H1 (cell line): ENCODE measurements at regions not wholly inside any gene's neighbourhood (a gene's known extent, or its start where the extent isn't known, plus 50 kb on each side); places are given as distances from the start of the nearest gene placed in this dataset.

Experiments
- CTCF ChIA-PET: fragments of 300-600 bp; sonication (Branson Sonifier 250); formaldehyde crosslinking; loops from one replicate; lab custom pipeline; 2021; ENCODE audit not compliant: partially characterized antibody; lab: Charles Lee
- POLR2A ChIA-PET: fragments of 300-600 bp; sonication (Branson Sonifier 250); formaldehyde crosslinking; loops from one replicate; lab custom pipeline; 2021; ENCODE audit warnings: inconsistent platforms; ENCODE audit not compliant: partially characterized antibody; lab: Charles Lee
- DNase-seq, 2 experiments: peaks; one replicate each; pipeline versions ENCODE4 v3.0.0 to v3.0.0-alpha.2; 2010 to 2022; ENCODE audit warnings: low spot score in 2 of 2, low read depth in 1 of 2, mixed read lengths in 1 of 2
- FAIRE-seq: peaks from 2 replicates; lab custom pipeline; 2011; peaks lifted over from hg19 to GRCh38; lab: Jason Lieb, UNC
- H2AFZ ChIP-seq: 2 replicates; pipeline ENCODE4 v1.8.1; 2012; ENCODE audit warnings: low read length, inconsistent platforms
- H2AK5ac ChIP-seq: 2 replicates; pipeline ENCODE4 v1.6.1; 2013; ENCODE audit warnings: low read depth, low read length
- H2BK120ac ChIP-seq: replicated peaks from 2 replicates; pipeline ENCODE3; 2013; ENCODE audit warnings: low read depth, low read length, inconsistent platforms
- H2BK12ac ChIP-seq: 2 replicates; pipeline ENCODE4 v1.6.1; 2013; ENCODE audit warnings: low read depth, low read length
- H2BK15ac ChIP-seq: 2 replicates; pipeline ENCODE4 v1.6.1; 2013; ENCODE audit warnings: low read length
- H2BK20ac ChIP-seq: 2 replicates; pipeline ENCODE4 v1.6.1; 2013; ENCODE audit warnings: low read length
- H2BK5ac ChIP-seq: 2 replicates; pipeline ENCODE4 v1.6.1; 2013; ENCODE audit warnings: low read depth, low read length
- H3K14ac ChIP-seq: 2 replicates; pipeline ENCODE4 v1.6.1; 2013; ENCODE audit warnings: inconsistent platforms; ENCODE audit not compliant: insufficient read length
- H3K18ac ChIP-seq: 2 replicates; pipeline ENCODE4 v1.6.1; 2013; ENCODE audit warnings: low read length; ENCODE audit errors: extremely low read depth
- H3K23ac ChIP-seq: 2 replicates; pipeline ENCODE4 v1.6.1; 2013; ENCODE audit warnings: inconsistent platforms; ENCODE audit not compliant: insufficient read length
- H3K23me2 ChIP-seq: 2 replicates; pipeline ENCODE4 v1.6.1; 2013; ENCODE audit warnings: low read depth, low read length
- H3K27ac ChIP-seq: 2 replicates; pipeline ENCODE4 v1.6.1; 2011; ENCODE audit warnings: low read depth, low read length, inconsistent platforms
- H3K27me3 ChIP-seq, 4 experiments: replicated peaks in 1 of 4; 1 replicate in 1 of 4; 2 replicates in 3 of 4; pipeline versions ENCODE4 v1.6.1 to v1.8.1; 2011 to 2013; ENCODE audit warnings: low read length in 3 of 4, mild to moderate bottlenecking in 3 of 4, inconsistent platforms in 2 of 4, mixed read lengths in 2 of 4, moderate library complexity in 1 of 4; ENCODE audit not compliant: control insufficient read depth in 3 of 4, insufficient read depth in 3 of 4; ENCODE audit errors: extremely low read depth in 1 of 4
- H3K36me3 ChIP-seq, 4 experiments: 2 replicates each; pipeline versions ENCODE4 v1.6.1 to v1.8.1; 2011 to 2013; ENCODE audit warnings: mild to moderate bottlenecking in 4 of 4, low read length in 3 of 4, moderate library complexity in 2 of 4, control low read depth in 1 of 4, inconsistent platforms in 1 of 4; ENCODE audit not compliant: insufficient read depth in 4 of 4, control insufficient read depth in 2 of 4
- H3K4ac ChIP-seq: replicated peaks from 2 replicates; pipeline ENCODE3; 2013; ENCODE audit warnings: low read length, low read depth, mixed read lengths, inconsistent platforms; ENCODE audit not compliant: insufficient read length
- H3K4me1 ChIP-seq, 4 experiments: replicated peaks in 1 of 4; 1 replicate in 1 of 4; 2 replicates in 3 of 4; pipeline versions ENCODE4 v1.6.1 to v1.8.1; 2011 to 2013; ENCODE audit warnings: low read length in 3 of 4, inconsistent platforms in 2 of 4, mixed read lengths in 1 of 4; ENCODE audit not compliant: insufficient read depth in 4 of 4, control insufficient read depth in 3 of 4
- H3K4me2 ChIP-seq, 2 experiments: 2 replicates each; pipeline versions ENCODE4 v1.6.1 to v1.8.1; 2011 to 2013; ENCODE audit warnings: low read depth in 2 of 2, low read length in 2 of 2, control low read depth in 1 of 2, inconsistent platforms in 1 of 2, mild to moderate bottlenecking in 1 of 2; ENCODE audit not compliant: insufficient read depth in 1 of 2
- H3K4me3 ChIP-seq, 4 experiments: fragments of 200-600, 300-600 bp in 1 of 4; sonication (generic), shearing (Covaris generic), sonication (Bioruptor Twin) in 1 of 4; 2 replicates each; pipeline versions ENCODE4 v1.5.1 to v1.8.1; 2011 to 2016; ENCODE audit warnings: low read length in 4 of 4, low read depth in 3 of 4, control low read depth in 2 of 4, inconsistent platforms in 2 of 4, mild to moderate bottlenecking in 2 of 4, mixed read lengths in 1 of 4, moderate library complexity in 1 of 4; ENCODE audit not compliant: insufficient read depth in 2 of 4; ENCODE audit errors: extremely low read depth in 1 of 4
- H3K56ac ChIP-seq: replicated peaks from 2 replicates; pipeline ENCODE3; 2013; ENCODE audit warnings: low read depth, mild to moderate bottlenecking, mixed read lengths, low read length, inconsistent platforms; ENCODE audit not compliant: insufficient read length
- H3K79me1 ChIP-seq: 2 replicates; pipeline ENCODE4 v1.6.1; 2013; ENCODE audit warnings: low read depth, low read length, control low read depth
- H3K79me2 ChIP-seq, 2 experiments: 2 replicates each; pipeline versions ENCODE4 v1.6.1 to v1.8.1; 2012 to 2013; ENCODE audit warnings: low read length in 2 of 2, mild to moderate bottlenecking in 2 of 2, inconsistent platforms in 1 of 2; ENCODE audit not compliant: insufficient read depth in 2 of 2, control insufficient read depth in 1 of 2
- H3K9ac ChIP-seq, 4 experiments: replicated peaks in 1 of 4; 1 replicate in 1 of 4; 2 replicates in 3 of 4; pipeline versions ENCODE4 v1.6.1 to v1.8.1; 2011 to 2013; ENCODE audit warnings: low read depth in 3 of 4, low read length in 3 of 4, control low read depth in 2 of 4, mild to moderate bottlenecking in 2 of 4, moderate library complexity in 2 of 4, inconsistent platforms in 1 of 4; ENCODE audit errors: extremely low read depth in 1 of 4
- H3K9me3 ChIP-seq, 2 experiments: 2 replicates each; pipeline versions ENCODE4 v1.6.1 to v1.8.1; 2012 to 2013; ENCODE audit warnings: mild to moderate bottlenecking in 2 of 2, moderate library complexity in 2 of 2, control low read depth in 1 of 2, inconsistent platforms in 1 of 2, low read depth in 1 of 2, low read length in 1 of 2, mixed read lengths in 1 of 2; ENCODE audit not compliant: insufficient read depth in 2 of 2
- H4K20me1 ChIP-seq, 2 experiments: replicated peaks in 1 of 2; 2 replicates each; pipeline versions ENCODE3 to v1.8.1; 2011 to 2013; ENCODE audit warnings: inconsistent platforms in 2 of 2, low read length in 2 of 2, mild to moderate bottlenecking in 1 of 2; ENCODE audit not compliant: insufficient read depth in 2 of 2, control insufficient read depth in 1 of 2
- H4K5ac ChIP-seq: 2 replicates; pipeline ENCODE4 v1.6.1; 2013; ENCODE audit warnings: low read length, low read depth, mixed read lengths, inconsistent platforms; ENCODE audit not compliant: insufficient read length
- H4K8ac ChIP-seq: 2 replicates; pipeline ENCODE4 v1.8.0; 2013; ENCODE audit warnings: mild to moderate bottlenecking, moderate library complexity, low read length, inconsistent platforms; ENCODE audit not compliant: insufficient read depth; ENCODE audit errors: extremely low read depth
- H4K91ac ChIP-seq: replicated peaks from 2 replicates; pipeline ENCODE3; 2013; ENCODE audit warnings: low read length, mixed read lengths, inconsistent platforms; ENCODE audit not compliant: insufficient read length
- ASH2L ChIP-seq: fragments of 200-600, 300-600 bp; sonication (generic); IDR thresholded peaks from one replicate; pipeline ENCODE4 v1.7.1; 2017; ENCODE audit warnings: low read length
- ATF2 ChIP-seq: IDR thresholded peaks from 2 replicates; pipeline ENCODE4 v1.6.1; 2012; ENCODE audit warnings: low read length, inconsistent platforms
- BACH1 ChIP-seq: IDR thresholded peaks from 2 replicates; pipeline ENCODE4 v1.6.1; 2012; ENCODE audit warnings: low read length, improper control_type of control experiment
- BCL11A ChIP-seq, 2 experiments: IDR thresholded peaks; one replicate each; pipeline ENCODE4 v1.6.1; 2011; ENCODE audit warnings: low read depth in 2 of 2, low read length in 2 of 2, mild to moderate bottlenecking in 2 of 2
- BRCA1 ChIP-seq: IDR thresholded peaks from 2 replicates; pipeline ENCODE4 v1.6.1; 2012; ENCODE audit warnings: low read depth, low read length, improper control_type of control experiment
- CHD2 ChIP-seq: IDR thresholded peaks from 2 replicates; pipeline ENCODE4 v1.6.1; 2012; ENCODE audit warnings: low read length, improper control_type of control experiment
- CREB1 ChIP-seq: IDR thresholded peaks from 2 replicates; pipeline ENCODE4 v1.6.1; 2012; ENCODE audit warnings: inconsistent platforms
- FOSL1 ChIP-seq: IDR thresholded peaks from 2 replicates; pipeline ENCODE4 v1.6.1; 2011; ENCODE audit warnings: mild to moderate bottlenecking, low read depth, low read length, moderate library complexity; ENCODE audit not compliant: insufficient read depth
- KDM1A ChIP-seq: fragments of 200-600, 300-600 bp; sonication (generic); IDR thresholded peaks from 2 replicates; pipeline ENCODE4 v1.7.1; 2016; ENCODE audit warnings: mild to moderate bottlenecking, low read length, borderline replicate concordance
- MAFK ChIP-seq: IDR thresholded peaks from 2 replicates; pipeline ENCODE4 v1.6.1; 2012; ENCODE audit warnings: low read depth, mild to moderate bottlenecking, improper control_type of control experiment, low read length
- RNF2 ChIP-seq: fragments of 200-900, 300-1000 bp; sonication (generic); IDR thresholded peaks from 2 replicates; pipeline ENCODE4 v1.7.1; 2016; ENCODE audit warnings: borderline replicate concordance, low read depth, mild to moderate bottlenecking, antibody characterized with exemption, low read length; ENCODE audit not compliant: poor library complexity, severe bottlenecking; ENCODE audit errors: missing control alignments
- YY1 ChIP-seq: IDR thresholded peaks from 2 replicates; pipeline ENCODE4 v1.6.1; 2011; ENCODE audit warnings: low read depth, mild to moderate bottlenecking, low read length
- WGBS, 2 experiments: shearing (Covaris generic) in 1 of 2; methylation state at CpG; one replicate each; pipeline versions ENCODE4 v1.1.6 to v1.1.7; 2013 to 2015; ENCODE audit warnings: low lambda C conversion rate in 2 of 2, mixed read lengths in 2 of 2, inconsistent platforms in 1 of 2, low coverage in 1 of 2, missing lambda C conversion rate in 1 of 2; ENCODE audit not compliant: insufficient replicate concordance in 2 of 2, insufficient coverage in 1 of 2, insufficient read length in 1 of 2; ENCODE audit errors: extremely low coverage in 1 of 2, missing lambda C conversion rate in 1 of 2; 5-methylcytosine and 5-hydroxymethylcytosine counted together

GRCh38 chr5:117681431-117682254 lies 1107.0 kb upstream of the SEMA6A start:
- Histone ChIP-seq H3K14ac (no peak overlapping the region), H2BK12ac (no peak overlapping the region), H3K9me3 (no peaks in the 10 kb centered on the region), H4K8ac (no peak overlapping the region), H3K27ac (no peak overlapping the region), H2BK15ac (no peak overlapping the region), H4K5ac (no peak overlapping the region), H3K9ac (no peak overlapping the region), H2BK20ac (no peak overlapping the region), H4K20me1 (no peaks in the 10 kb centered on the region), H3K4me3 (no peak overlapping the region), H3K79me2 (no peaks in the 10 kb centered on the region), H3K18ac (no peak overlapping the region), H3K23ac (no peak overlapping the region), H3K4ac (no peak overlapping the region), H2BK120ac (no peak overlapping the region), H2BK5ac (no peak overlapping the region), H3K23me2 (no peaks in the 10 kb centered on the region), H3K4me2 (no peak overlapping the region), H3K4me1 (no peaks in the 10 kb centered on the region), H3K56ac (no peak overlapping the region), H3K79me1 (no peaks in the 10 kb centered on the region), H2AFZ (no peak overlapping the region), H4K91ac (no peak overlapping the region), H3K36me3 (no peaks in the 10 kb centered on the region), H3K27me3 (no peaks in the 10 kb centered on the region), H2AK5ac (no peak overlapping the region)
- 86% methylated on average over 6 of the region's 6 CpGs; no CpG with 5 or more reads in 1 of the 2 experiments for WGBS, 2 experiments
- TF ChIP-seq FOSL1 (no peak), YY1 (no peak), ASH2L (no peak), RNF2 (no peak), BRCA1 (no peak), KDM1A (no peak), MAFK (no peak), CREB1 (no peak), CHD2 (no peak), BCL11A (IDR thresholded peaks at IDR 0.05; ENCODE audit: low read depth in 2 of 2, low read length in 2 of 2) (no peak), BACH1 (no peak), ATF2 (no peak)
- ChIA-PET CTCF (no interaction called here), POLR2A (no interaction called here)
- DNase-seq, result no peak
- FAIRE-seq, result no peak
